HepG2 (cell line): ENCODE measurements at regions not wholly inside any gene's neighbourhood (a gene's known extent, or its start where the extent isn't known, plus 50 kb on each side); places are given as distances from the start of the nearest gene placed in this dataset.

Experiments
- ATAC-seq: fragments of 200-7000 bp; cut with Tn5 transposase; 3 replicates; pipeline ENCODE4 v1.9.1; 2020; ENCODE audit warnings: mild to moderate bottlenecking, moderate library complexity
- BruUV-seq: library from RNA; stranded (reverse); fragments of 400-500 nt; replicated peaks from 2 replicates; lab custom pipeline; 2021; lab: Mats Ljungman, UMichigan
- CTCF ChIA-PET: fragments of 300-600 bp; formaldehyde crosslinking; extraction: SDS; loops from one replicate; lab custom pipeline; 2021; ENCODE audit warnings: low total read pairs, inconsistent platforms, low intra/inter-chr PET ratio; lab: Yijun Ruan, JAX
- POLR2A ChIA-PET: fragments of 350-600 bp; sonication (Branson Sonifier 250); formaldehyde crosslinking; loops from one replicate; lab custom pipeline; 2020; ENCODE audit warnings: antibody characterized with exemption, inconsistent platforms; lab: Yijun Ruan, JAX
- DNase-seq: peaks from one replicate; pipeline ENCODE4 v3.0.0-alpha.2; 2015; ENCODE audit warnings: low spot score
- FAIRE-seq: peaks from 3 replicates; lab custom pipeline; 2011; peaks lifted over from hg19 to GRCh38; lab: Jason Lieb, UNC
- H2AFZ ChIP-seq: one replicate; pipeline ENCODE4 v1.6.1; 2011; ENCODE audit warnings: low read length, inconsistent platforms
- H3K27ac ChIP-seq: fragments of 300-600 bp; 3 replicates; pipeline ENCODE4 v1.8.0; 2011; ENCODE audit warnings: mixed run types, mild to moderate bottlenecking, mixed read lengths, low read length, inconsistent platforms; ENCODE audit not compliant: insufficient read depth; ENCODE audit errors: extremely low read length
- H3K27me3 ChIP-seq, 2 experiments: fragments of 200-600 bp in 1 of 2; 2 replicates in 1 of 2; 3 replicates in 1 of 2; pipeline versions ENCODE4 v1.6.0 to v1.8.0; 2011; ENCODE audit warnings: low read length in 2 of 2, mild to moderate bottlenecking in 2 of 2, moderate library complexity in 2 of 2, inconsistent platforms in 1 of 2; ENCODE audit not compliant: insufficient read depth in 2 of 2, control insufficient read depth in 1 of 2
- H3K36me3 ChIP-seq, 2 experiments: fragments of 200-600 bp in 1 of 2; replicated peaks in 1 of 2; 2 replicates in 1 of 2; 3 replicates in 1 of 2; pipeline versions ENCODE4 v1.5.1 to v1.8.0; 2011; ENCODE audit warnings: low read length in 2 of 2, inconsistent platforms in 1 of 2; ENCODE audit not compliant: insufficient read depth in 2 of 2, control insufficient read depth in 1 of 2
- H3K4me1 ChIP-seq: 2 replicates; pipeline ENCODE4 v1.5.1; 2012; ENCODE audit warnings: low read length, inconsistent platforms; ENCODE audit not compliant: insufficient read depth
- H3K4me2 ChIP-seq: 2 replicates; pipeline ENCODE4 v1.6.0; 2011; ENCODE audit warnings: low read depth, low read length, inconsistent platforms
- H3K4me3 ChIP-seq, 3 experiments: fragments of 200-600 bp in 1 of 3; sonication (generic), shearing (Covaris generic) in 1 of 3; replicated peaks in 1 of 3; 2 replicates each; pipeline ENCODE4 v1.5.1; 2011 to 2016; ENCODE audit warnings: low read length in 3 of 3, inconsistent platforms in 2 of 3, low read depth in 2 of 3, mild to moderate bottlenecking in 2 of 3, control low read depth in 1 of 3, mixed read lengths in 1 of 3; ENCODE audit not compliant: insufficient read depth in 1 of 3
- H3K79me2 ChIP-seq: one replicate; pipeline ENCODE4 v1.6.1; 2011; ENCODE audit warnings: low read length, inconsistent platforms; ENCODE audit not compliant: insufficient read depth
- H3K9ac ChIP-seq: 2 replicates; pipeline ENCODE4 v1.6.0; 2011; ENCODE audit warnings: mild to moderate bottlenecking, low read depth, low read length, inconsistent platforms; ENCODE audit not compliant: insufficient read depth
- H3K9me3 ChIP-seq: 2 replicates; pipeline ENCODE4 v1.5.1; 2012; ENCODE audit warnings: mild to moderate bottlenecking, low read length
- H4K20me1 ChIP-seq: 2 replicates; pipeline ENCODE4 v1.6.0; 2011; ENCODE audit warnings: inconsistent platforms, mild to moderate bottlenecking, low read length, moderate library complexity; ENCODE audit not compliant: insufficient read depth
- ELF3 ChIP-seq: IDR thresholded peaks from 2 replicates; pipeline ENCODE4 v1.6.1; 2016; ENCODE audit warnings: missing genetic modification reagents, missing compliant biosample characterization
- KAT7 ChIP-seq: IDR thresholded peaks from 2 replicates; pipeline ENCODE4 v1.6.1; 2018; ENCODE audit warnings: borderline replicate concordance, missing compliant biosample characterization
- NR2F2 ChIP-seq: IDR thresholded peaks from 2 replicates; pipeline ENCODE4 v1.6.1; 2012; ENCODE audit warnings: low read depth, inconsistent platforms, borderline replicate concordance
- POLR2AphosphoS5 ChIP-seq: IDR thresholded peaks from 2 replicates; pipeline ENCODE4 v1.6.1; 2012; ENCODE audit warnings: low read depth, low read length
- SAP130 ChIP-seq: IDR thresholded peaks from 2 replicates; pipeline ENCODE4 v1.6.1; 2016; ENCODE audit warnings: low read depth
- ZKSCAN5 ChIP-seq: sonication (generic); formaldehyde crosslinking; IDR thresholded peaks from 2 replicates; pipeline ENCODE4 v1.5.1; 2020; ENCODE audit warnings: mild to moderate bottlenecking, missing genetic modification reagents
- ZKSCAN8 ChIP-seq: IDR thresholded peaks from 2 replicates; pipeline ENCODE4 v1.6.1; 2016; ENCODE audit warnings: borderline replicate concordance, missing genetic modification reagents, missing compliant biosample characterization
- ZNF432 ChIP-seq: sonication (generic); formaldehyde crosslinking; IDR thresholded peaks from 2 replicates; pipeline ENCODE4 v1.5.0; 2020; ENCODE audit warnings: missing genetic modification reagents, mild to moderate bottlenecking, borderline replicate concordance
- ZNF441 ChIP-seq: sonication (generic); formaldehyde crosslinking; IDR thresholded peaks from 2 replicates; pipeline ENCODE4 v1.7.0; 2021; ENCODE audit warnings: missing genetic modification reagents, borderline replicate concordance
- ZNF773 ChIP-seq: sonication (generic); formaldehyde crosslinking; IDR thresholded peaks from 2 replicates; pipeline ENCODE4 v1.4.0; 2020; ENCODE audit warnings: missing genetic modification reagents, borderline replicate concordance
- WGBS: methylation state at CpG from one replicate; pipeline ENCODE4 v1.1.6; 2017; ENCODE audit warnings: low lambda C conversion rate; 5-methylcytosine and 5-hydroxymethylcytosine counted together
- in situ Hi-C: cut with HindIII; loops from 2 replicates; pipeline ENCODE4 v1.10.0; 2017; ENCODE audit warnings: low pct_unique_long_range_greater_than_20kb; ENCODE audit not compliant: extremely low pct_ligation_motif_present
- intact Hi-C: fragments of 100-400 bp; cut with micrococcal nuclease; formaldehyde crosslinking; loops from one replicate; pipeline ENCODE4 v1.10.0; 2022; ENCODE audit not compliant: unreplicated experiment
- TF ChIP-seq, protein P1 (sequence below): sonication (generic); formaldehyde crosslinking; IDR thresholded peaks from 2 replicates; pipeline ENCODE4 v1.5.1; 2020; ENCODE audit warnings: mild to moderate bottlenecking, missing genetic modification reagents, moderate library complexity

DNA sequence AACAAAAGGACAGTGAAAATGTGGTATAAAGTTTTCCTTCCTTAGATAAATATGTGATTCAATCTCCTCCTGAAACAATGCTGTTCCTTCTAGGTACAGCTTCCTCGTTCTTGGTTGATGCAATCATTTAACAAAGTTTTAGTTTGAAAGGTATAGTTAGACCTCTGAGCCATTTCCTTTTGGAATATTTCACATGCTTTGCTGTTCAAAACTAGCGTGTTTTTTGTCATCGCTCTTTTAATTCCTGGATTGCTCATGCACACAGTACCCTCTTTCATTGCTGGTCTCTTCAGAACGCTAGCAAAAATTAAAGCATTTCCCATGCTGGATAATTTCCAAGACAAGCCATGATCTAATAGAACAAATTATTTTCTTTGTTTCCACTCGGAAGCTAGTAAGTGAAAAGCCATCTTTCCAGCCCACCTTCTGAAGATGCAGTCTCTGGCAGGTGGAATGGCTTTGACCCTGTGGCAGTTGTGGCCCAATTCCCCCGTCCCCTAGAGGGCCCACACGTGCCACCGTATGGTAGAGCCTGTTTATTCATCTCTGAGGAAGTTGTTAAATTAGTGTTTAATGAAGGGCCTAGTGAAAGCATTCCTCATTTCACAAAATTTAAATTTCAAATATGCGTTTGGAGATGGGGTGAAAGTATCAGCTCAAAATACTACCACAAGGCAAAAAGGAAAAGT, 1040.6 kb upstream of the SLC10A2 start:
- no peak for TF ChIP-seq ZKSCAN8 (CRISPR knock-in tag)
- TF ChIP-seq SAP130 (CRISPR knock-in tag) = no peak
- TF ChIP-seq KAT7 (CRISPR knock-in tag) = no peak
- no peak for TF ChIP-seq ZNF441 (CRISPR knock-in tag)
- no peak for TF ChIP-seq POLR2AphosphoS5
- TF ChIP-seq ELF3 (CRISPR knock-in tag) = no peak
- TF ChIP-seq ZNF773 (CRISPR knock-in tag) = no peak
- no peak for TF ChIP-seq ZNF432 (CRISPR knock-in tag)
- TF ChIP-seq ZKSCAN5 (CRISPR knock-in tag) = no peak
- no peak for TF ChIP-seq NR2F2
- TF ChIP-seq, protein P1, sequence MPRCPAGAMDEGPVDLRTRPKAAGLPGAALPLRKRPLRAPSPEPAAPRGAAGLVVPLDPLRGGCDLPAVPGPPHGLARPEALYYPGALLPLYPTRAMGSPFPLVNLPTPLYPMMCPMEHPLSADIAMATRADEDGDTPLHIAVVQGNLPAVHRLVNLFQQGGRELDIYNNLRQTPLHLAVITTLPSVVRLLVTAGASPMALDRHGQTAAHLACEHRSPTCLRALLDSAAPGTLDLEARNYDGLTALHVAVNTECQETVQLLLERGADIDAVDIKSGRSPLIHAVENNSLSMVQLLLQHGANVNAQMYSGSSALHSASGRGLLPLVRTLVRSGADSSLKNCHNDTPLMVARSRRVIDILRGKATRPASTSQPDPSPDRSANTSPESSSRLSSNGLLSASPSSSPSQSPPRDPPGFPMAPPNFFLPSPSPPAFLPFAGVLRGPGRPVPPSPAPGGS = no peak
- TF ChIP-seq, all 625 proteins: peak for 0
- no peak for FAIRE-seq
- H4K20me1 ChIP-seq = no peaks in the 10 kb centered on the region
- ChIA-PET CTCF (no interaction called here), POLR2A (no interaction called here)
- no peak overlapping the region for H3K9ac ChIP-seq
- no peak for DNase-seq
- in situ Hi-C loops (no loop called here), intact Hi-C loops (no loop called here)
- H2AFZ ChIP-seq = no peak overlapping the region
- 11% methylated on average over 9 of the region's 9 CpGs for WGBS
- H3K27ac ChIP-seq = no peak overlapping the region
- no TSS peak for BruUV-seq
- H3K9me3 ChIP-seq = peaks cover 63% of the 10 kb centered on the region
- H3K4me3 ChIP-seq = no peak overlapping the region
- no peaks in the 10 kb centered on the region for H3K4me1 ChIP-seq
- no peak for ATAC-seq
- H3K79me2 ChIP-seq = no peaks in the 10 kb centered on the region
- H3K4me2 ChIP-seq = no peak overlapping the region
- H3K36me3 ChIP-seq = no peaks in the 10 kb centered on the region
- no peaks in the 10 kb centered on the region for H3K27me3 ChIP-seq
